HEK293T (cell line): ENCODE measurements at regions not wholly inside any gene's neighbourhood (a gene's known extent, or its start where the extent isn't known, plus 50 kb on each side); places are given as distances from the start of the nearest gene placed in this dataset.

ENCODE experiments used
- ARNT ChIP-seq: fragments of 450-650 bp; IDR thresholded peaks from 2 replicates; pipeline ENCODE4 v1.6.1; 2017; ENCODE audit warnings: mild to moderate bottlenecking
- BHLHE40 ChIP-seq: fragments of 450-650 bp; IDR thresholded peaks from 2 replicates; pipeline ENCODE4 v1.6.1; 2016; ENCODE audit warnings: mild to moderate bottlenecking, moderate library complexity, borderline replicate concordance
- ELF4 ChIP-seq: fragments of 450-650 bp; IDR thresholded peaks from 2 replicates; pipeline ENCODE4 v1.6.1; 2017; ENCODE audit warnings: antibody characterized with exemption
- FOXM1 ChIP-seq: fragments of 450-650 bp; IDR thresholded peaks from 2 replicates; pipeline ENCODE4 v1.6.1; 2017; ENCODE audit warnings: mild to moderate bottlenecking, borderline replicate concordance
- L3MBTL2 ChIP-seq: fragments of 450-650 bp; conservative IDR thresholded peaks from 2 replicates; pipeline ENCODE4 v1.6.1; 2016; ENCODE audit warnings: mild to moderate bottlenecking
- SP1 ChIP-seq: fragments of 450-650 bp; IDR thresholded peaks from 2 replicates; pipeline ENCODE4 v1.6.1; 2017
- TARDBP ChIP-seq: fragments of 450-650 bp; IDR thresholded peaks from 2 replicates; pipeline ENCODE4 v1.6.1; 2016
- ZNF384 ChIP-seq: fragments of 450-650 bp; IDR thresholded peaks from 2 replicates; pipeline ENCODE4 v1.6.1; 2016

DNA sequence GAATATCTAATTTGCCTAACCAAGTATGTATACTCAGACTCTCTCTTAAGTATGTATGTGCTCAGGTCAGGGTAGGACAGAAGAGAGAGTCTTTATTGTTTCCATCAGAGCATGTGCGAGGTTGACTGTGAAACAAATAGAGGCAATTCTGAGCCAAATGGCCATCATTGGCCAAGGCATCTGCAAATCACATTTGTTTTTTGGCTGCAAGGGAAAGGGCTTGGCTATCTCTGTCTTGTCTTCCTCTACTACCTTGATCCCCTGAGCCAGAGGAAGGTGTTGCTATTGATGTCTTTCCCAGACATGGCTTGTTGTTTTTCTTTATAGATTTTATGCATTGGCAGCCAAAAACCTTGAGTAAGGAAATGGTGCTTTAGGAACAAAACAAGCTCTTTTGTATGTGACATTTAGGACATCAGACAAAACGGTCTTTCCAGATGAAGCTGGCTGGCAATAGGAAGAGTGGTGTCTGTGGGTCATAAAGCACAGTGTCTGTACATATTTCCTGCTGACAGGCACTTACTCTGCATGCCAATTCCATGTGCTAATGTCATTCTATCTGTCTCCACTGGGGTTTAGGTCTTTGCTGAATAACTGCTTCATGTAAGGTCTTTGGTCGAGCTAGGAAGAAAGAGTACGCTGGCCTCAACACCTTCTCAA lies 163.3 kb downstream of the BRINP2 start:
- TF ChIP-seq ZNF384 (no peak), BHLHE40 (no peak), FOXM1 (no peak), SP1 (no peak), L3MBTL2 (no peak), ELF4 (no peak), ARNT (no peak), TARDBP (no peak)
